ENCODE measurements at regions not wholly inside any gene's neighbourhood (a gene's known extent, or its start where the extent isn't known, plus 50 kb on each side); places are given as distances from the start of the nearest gene placed in this dataset.

DNA sequence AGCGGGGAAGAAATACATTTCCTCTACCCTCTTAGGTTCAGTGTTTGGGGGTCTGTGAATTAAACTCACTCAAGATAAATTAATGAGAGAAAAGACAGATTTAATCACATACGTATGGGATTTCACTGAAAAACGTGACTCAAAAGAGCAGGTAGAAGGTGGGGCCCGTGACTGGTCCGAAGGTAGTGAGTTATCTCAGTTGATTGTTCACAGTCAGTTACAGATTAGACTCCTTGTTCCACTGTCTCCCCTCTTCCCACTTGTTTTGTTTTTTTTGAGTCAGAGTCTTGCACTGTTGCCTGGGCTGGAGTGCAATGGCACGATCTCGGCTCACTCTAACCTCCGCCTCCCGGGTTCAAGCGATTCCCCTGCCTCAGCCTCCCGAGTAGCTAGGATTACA lies 301.2 kb downstream of the SEC14L1 start:
- CTCF ChIA-PET (ENCODE audit: low intra/inter-chr PET ratio, low total read pairs), result no interaction called here
- H3K9ac ChIP-seq (ENCODE audit: insufficient read depth, low read depth, low read length), result no peak overlapping the region
- no TSS peak for BruUV-seq (replicated peaks)
- no peak overlapping the region for H3K27ac ChIP-seq (ENCODE audit: extremely low read length, insufficient read depth, low read length)
- no peak for FAIRE-seq
- H3K4me3 ChIP-seq (replicated peaks in 1 of 3; ENCODE audit: insufficient read depth in 1 of 3, low read depth in 2 of 3, low read length in 3 of 3), result no peak overlapping the region
- TF ChIP-seq FOXP1 (IDR thresholded peaks at IDR 0.05) (no peak), FOXP1 (CRISPR knock-in tag; IDR thresholded peaks at IDR 0.05) (no peak), KMT2A (CRISPR knock-in tag; IDR thresholded peaks at IDR 0.05) (no peak), ZMAT3 (CRISPR knock-in tag; conservative IDR thresholded peaks at IDR 0.05) (no peak), SMARCE1 (IDR thresholded peaks at IDR 0.05; ENCODE audit: borderline replicate concordance) (no peak), ISX (CRISPR knock-in tag; conservative IDR thresholded peaks at IDR 0.05) (no peak), SALL2 (CRISPR knock-in tag; IDR thresholded peaks at IDR 0.05) (no peak)
- TF ChIP-seq, protein P1, sequence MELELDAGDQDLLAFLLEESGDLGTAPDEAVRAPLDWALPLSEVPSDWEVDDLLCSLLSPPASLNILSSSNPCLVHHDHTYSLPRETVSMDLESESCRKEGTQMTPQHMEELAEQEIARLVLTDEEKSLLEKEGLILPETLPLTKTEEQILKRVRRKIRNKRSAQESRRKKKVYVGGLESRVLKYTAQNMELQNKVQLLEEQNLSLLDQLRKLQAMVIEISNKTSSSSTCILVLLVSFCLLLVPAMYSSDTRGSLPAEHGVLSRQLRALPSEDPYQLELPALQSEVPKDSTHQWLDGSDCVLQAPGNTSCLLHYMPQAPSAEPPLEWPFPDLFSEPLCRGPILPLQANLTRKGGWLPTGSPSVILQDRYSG (CRISPR knock-in tag; IDR thresholded peaks at IDR 0.05), result no peak
- H3K79me2 ChIP-seq (ENCODE audit: insufficient read depth, low read length), result peaks cover 32% of the 10 kb centered on the region
- intact Hi-C loops (cut with micrococcal nuclease; ENCODE audit: unreplicated experiment), result no loop called here
- no peaks in the 10 kb centered on the region for H3K4me1 ChIP-seq (ENCODE audit: insufficient read depth, low read length)
- no peak for DNase-seq (ENCODE audit: low spot score)
- no peak for ATAC-seq
- H4K20me1 ChIP-seq (ENCODE audit: insufficient read depth, low read length), result peaks cover 40% of the 10 kb centered on the region; the same call in 1 of the 2 replicates
- 98% methylated on average over 11 of the region's 11 CpGs for WGBS (ENCODE audit: low lambda C conversion rate)
- H2AFZ ChIP-seq (ENCODE audit: low read length), result no peak overlapping the region
- H3K36me3 ChIP-seq (replicated peaks in 1 of 2; ENCODE audit: control insufficient read depth in 1 of 2, insufficient read depth in 2 of 2, low read length in 2 of 2), result peaks cover 17 to 65% of the 10 kb centered on the region in 2 experiments
- no peaks in the 10 kb centered on the region for H3K27me3 ChIP-seq (ENCODE audit: control insufficient read depth in 1 of 2, insufficient read depth in 2 of 2, low read length in 2 of 2)
- POLR2A ChIA-PET, result no interaction called here
- H3K4me2 ChIP-seq (ENCODE audit: low read depth, low read length), result no peak overlapping the region
- no peaks in the 10 kb centered on the region for H3K9me3 ChIP-seq (ENCODE audit: low read length)
- in situ Hi-C loops (cut with HindIII; ENCODE audit: extremely low pct_ligation_motif_present, low pct_unique_long_range_greater_than_20kb), result no loop called here

DNA sequence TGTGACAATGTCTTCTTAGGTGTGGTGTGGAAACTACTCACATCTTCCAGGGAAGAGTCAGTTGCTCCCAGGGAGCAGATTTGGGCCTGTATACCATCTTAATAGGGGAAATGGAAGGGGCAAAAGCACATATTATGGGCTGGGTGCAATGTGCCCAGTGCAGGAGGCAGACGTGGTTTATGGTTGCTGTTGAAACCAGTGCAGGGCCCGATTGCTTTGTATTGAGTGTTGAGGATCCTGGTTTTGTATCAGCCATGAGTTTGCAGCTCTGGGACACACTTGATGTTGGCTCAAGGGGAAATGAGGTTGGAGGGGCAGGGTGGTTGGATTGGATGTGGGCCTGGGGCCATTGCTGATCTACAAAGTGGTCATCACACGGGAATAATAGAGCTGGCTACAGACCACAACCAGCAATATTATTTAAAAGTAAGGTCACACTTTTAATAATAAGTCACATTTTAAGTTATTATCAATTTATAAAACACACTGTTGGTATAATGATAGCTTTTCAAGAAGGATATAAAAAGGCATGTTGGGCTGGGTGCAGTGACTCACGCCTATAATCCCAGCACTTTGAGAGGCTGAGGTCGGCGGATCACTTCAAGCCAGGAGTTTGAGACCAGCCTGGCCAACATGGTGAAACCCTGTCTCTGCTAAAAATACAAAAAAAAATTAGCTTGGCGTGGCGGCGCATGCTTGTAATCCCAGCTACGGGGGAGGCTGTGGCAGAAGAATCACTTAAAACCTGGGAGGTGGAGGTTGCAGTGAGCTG lies 302.4 kb downstream of the SEC14L1 start:
- WGBS (ENCODE audit: low lambda C conversion rate), result 90% methylated on average over 10 of the region's 10 CpGs
- Histone ChIP-seq H3K27me3 (ENCODE audit: control insufficient read depth in 1 of 2, insufficient read depth in 2 of 2, low read length in 2 of 2) (no peaks in the 10 kb centered on the region), H3K4me2 (ENCODE audit: low read depth, low read length) (no peak overlapping the region), H3K36me3 (replicated peaks in 1 of 2; ENCODE audit: control insufficient read depth in 1 of 2, insufficient read depth in 2 of 2, low read length in 2 of 2) (peaks cover 15 to 54% of the 10 kb centered on the region in 2 experiments), H3K9ac (ENCODE audit: insufficient read depth, low read depth, low read length) (no peak overlapping the region), H4K20me1 (ENCODE audit: insufficient read depth, low read length) (peaks cover 30% of the 10 kb centered on the region; the same call in 1 of the 2 replicates), H3K27ac (ENCODE audit: extremely low read length, insufficient read depth, low read length) (no peak overlapping the region), H2AFZ (ENCODE audit: low read length) (no peak overlapping the region), H3K4me1 (ENCODE audit: insufficient read depth, low read length) (no peaks in the 10 kb centered on the region), H3K79me2 (ENCODE audit: insufficient read depth, low read length) (peaks cover 36% of the 10 kb centered on the region), H3K9me3 (ENCODE audit: low read length) (no peaks in the 10 kb centered on the region), H3K4me3 (replicated peaks in 1 of 3; ENCODE audit: insufficient read depth in 1 of 3, low read depth in 2 of 3, low read length in 3 of 3) (no peak overlapping the region)
- ATAC-seq (no peak), DNase-seq (ENCODE audit: low spot score) (no peak), FAIRE-seq (no peak)
- ChIA-PET POLR2A (interaction anchor here (1.2 kb wide), 1 partner anchor 9 kb away, joined by 5 read pairs; no protein-coding TSS in a partner anchor), CTCF (ENCODE audit: low intra/inter-chr PET ratio, low total read pairs) (no interaction called here)
- no TSS peak for BruUV-seq (replicated peaks)
- no peak for TF ChIP-seq SP140L (CRISPR knock-in tag; IDR thresholded peaks at IDR 0.05; ENCODE audit: borderline replicate concordance)
- TF ChIP-seq RBM22 (optimal IDR thresholded peaks at IDR 0.05; ENCODE audit: low read length), result peak; percentile 42
- in situ Hi-C loops (cut with HindIII; ENCODE audit: extremely low pct_ligation_motif_present, low pct_unique_long_range_greater_than_20kb) (no loop called here), intact Hi-C loops (cut with micrococcal nuclease; ENCODE audit: unreplicated experiment) (no loop called here)

Measured in HepG2 (cell line).